Prostate gland (tissue), 2 donors: ENCODE measurements at regions not wholly inside any gene's neighbourhood (a gene's known extent, or its start where the extent isn't known, plus 50 kb on each side); places are given as distances from the start of the nearest gene placed in this dataset.

ENCODE experiments used
- DNase-seq: peaks from one replicate; pipeline ENCODE4 v3.0.0-alpha.2; 2019; ENCODE audit warnings: low spot score
- H3K27ac ChIP-seq, 2 donors: fragments of 200-600 bp; sonication (generic); 2 replicates each; pipeline ENCODE4 v1.5.1; 2017 to 2019
- H3K27me3 ChIP-seq: fragments of 200-600 bp; sonication (generic); replicated peaks from 2 replicates; pipeline ENCODE4 v1.5.1; 2019; ENCODE audit not compliant: insufficient read depth
- H3K36me3 ChIP-seq, 2 donors: fragments of 200-600 bp; sonication (generic); 1 replicate in 1 of 2; 2 replicates in 1 of 2; pipeline versions ENCODE4 v1.5.1 to v1.8.1; 2017 to 2019
- H3K4me1 ChIP-seq: fragments of 200-600 bp; sonication (generic); replicated peaks from 2 replicates; pipeline ENCODE4 v1.5.1; 2019
- H3K4me3 ChIP-seq, 2 donors: fragments of 200-600 bp; sonication (generic); 2 replicates each; pipeline ENCODE4 v1.5.1; 2017 to 2019
- H3K9me3 ChIP-seq: fragments of 200-600 bp; sonication (generic); 2 replicates; pipeline ENCODE4 v1.5.1; 2017
- POLR2A ChIP-seq: fragments of 450-650 bp; IDR thresholded peaks from one replicate; pipeline ENCODE4 v1.6.1; 2016; ENCODE audit warnings: antibody characterized with exemption, mild to moderate bottlenecking
- POLR2AphosphoS5 ChIP-seq: sonication (generic); formaldehyde crosslinking; IDR thresholded peaks from one replicate; pipeline ENCODE4 v1.6.1; 2017; ENCODE audit warnings: antibody characterized with exemption
- WGBS: methylation state at CpG from one replicate; pipeline ENCODE4 v1.1.5; 2018; 5-methylcytosine and 5-hydroxymethylcytosine counted together
- intact Hi-C: fragments of 100-400 bp; cut with DNase I; formaldehyde crosslinking; loops from one replicate; pipeline ENCODE4 v1.14.2; 2022
- TF ChIP-seq, protein P1 (sequence below), 4 experiments: fragments of 200-600 bp in 2 of 4; fragments of 450-650 bp in 2 of 4; sonication (generic) in 2 of 4; IDR thresholded peaks; 1 replicate in 3 of 4; 2 replicates in 1 of 4; pipeline ENCODE4 v1.5.1; 2016 to 2019; ENCODE audit warnings: antibody characterized with exemption in 4 of 4, mild to moderate bottlenecking in 2 of 4, moderate library complexity in 2 of 4

DNA sequence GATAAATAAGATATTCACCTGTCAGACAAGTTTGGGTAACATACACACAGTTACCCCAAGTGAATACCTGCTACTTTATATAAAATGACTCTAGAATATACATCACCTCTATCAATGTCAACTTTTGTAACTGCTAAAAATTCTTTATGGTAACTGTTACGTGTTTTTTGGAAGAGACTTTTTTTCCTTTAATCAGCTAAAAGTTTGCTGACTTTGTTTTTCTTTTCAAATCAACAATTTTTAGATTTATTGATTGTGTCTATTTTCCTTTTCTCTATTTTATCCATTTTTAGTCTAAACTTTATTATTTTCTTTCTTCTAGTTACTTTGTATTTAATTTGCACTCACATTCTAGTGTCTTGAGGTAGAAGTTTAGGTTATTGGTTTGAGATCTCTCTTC, 1106.6 kb upstream of the LCORL start:
- intact Hi-C loops: no loop called here
- Histone ChIP-seq H3K36me3 (no peaks in the 10 kb centered on the region), H3K27me3 (no peaks in the 10 kb centered on the region), H3K9me3 (no peaks in the 10 kb centered on the region), H3K4me3 (no peak overlapping the region), H3K4me1 (no peaks in the 10 kb centered on the region), H3K27ac (no peak overlapping the region)
- no peak for DNase-seq
- WGBS: 92% methylated on average over 1 of the region's 1 CpG
- no peak for TF ChIP-seq POLR2A
- TF ChIP-seq, protein P1, sequence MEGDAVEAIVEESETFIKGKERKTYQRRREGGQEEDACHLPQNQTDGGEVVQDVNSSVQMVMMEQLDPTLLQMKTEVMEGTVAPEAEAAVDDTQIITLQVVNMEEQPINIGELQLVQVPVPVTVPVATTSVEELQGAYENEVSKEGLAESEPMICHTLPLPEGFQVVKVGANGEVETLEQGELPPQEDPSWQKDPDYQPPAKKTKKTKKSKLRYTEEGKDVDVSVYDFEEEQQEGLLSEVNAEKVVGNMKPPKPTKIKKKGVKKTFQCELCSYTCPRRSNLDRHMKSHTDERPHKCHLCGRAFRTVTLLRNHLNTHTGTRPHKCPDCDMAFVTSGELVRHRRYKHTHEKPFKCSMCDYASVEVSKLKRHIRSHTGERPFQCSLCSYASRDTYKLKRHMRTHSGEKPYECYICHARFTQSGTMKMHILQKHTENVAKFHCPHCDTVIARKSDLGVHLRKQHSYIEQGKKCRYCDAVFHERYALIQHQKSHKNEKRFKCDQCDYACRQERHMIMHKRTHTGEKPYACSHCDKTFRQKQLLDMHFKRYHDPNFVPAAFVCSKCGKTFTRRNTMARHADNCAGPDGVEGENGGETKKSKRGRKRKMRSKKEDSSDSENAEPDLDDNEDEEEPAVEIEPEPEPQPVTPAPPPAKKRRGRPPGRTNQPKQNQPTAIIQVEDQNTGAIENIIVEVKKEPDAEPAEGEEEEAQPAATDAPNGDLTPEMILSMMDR (IDR thresholded peaks at IDR 0.05): no peak
- no peak for TF ChIP-seq POLR2AphosphoS5

DNA sequence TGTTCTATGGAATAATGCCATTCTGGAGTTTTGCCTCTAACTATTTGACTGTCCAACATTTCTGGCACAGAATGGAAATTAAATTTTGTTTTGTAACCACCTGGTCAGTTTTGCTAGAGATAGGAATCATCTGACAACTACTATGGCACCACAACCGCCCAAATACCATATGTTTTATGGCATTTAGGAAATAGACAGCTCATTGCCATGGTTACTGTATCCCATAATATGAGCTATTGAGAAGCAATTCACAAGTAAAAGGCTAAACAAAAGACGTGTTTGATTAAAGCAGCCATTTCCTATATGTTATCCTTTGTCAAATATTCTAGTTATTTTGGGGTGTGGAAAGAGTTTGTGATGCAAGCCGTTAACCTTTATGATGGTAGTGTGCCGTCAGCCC, 1105.3 kb upstream of the LCORL start:
- Histone ChIP-seq H3K4me1 (no peaks in the 10 kb centered on the region), H3K36me3 (no peaks in the 10 kb centered on the region), H3K27me3 (no peaks in the 10 kb centered on the region), H3K9me3 (no peaks in the 10 kb centered on the region), H3K4me3 (no peak overlapping the region), H3K27ac (no peak overlapping the region)
- intact Hi-C loops: no loop called here
- no peak for DNase-seq
- WGBS: 77% methylated on average over 4 of the region's 4 CpGs
- TF ChIP-seq POLR2AphosphoS5 (no peak), POLR2A (no peak)
- TF ChIP-seq, protein P1 (IDR thresholded peaks at IDR 0.05): no peak

DNA sequence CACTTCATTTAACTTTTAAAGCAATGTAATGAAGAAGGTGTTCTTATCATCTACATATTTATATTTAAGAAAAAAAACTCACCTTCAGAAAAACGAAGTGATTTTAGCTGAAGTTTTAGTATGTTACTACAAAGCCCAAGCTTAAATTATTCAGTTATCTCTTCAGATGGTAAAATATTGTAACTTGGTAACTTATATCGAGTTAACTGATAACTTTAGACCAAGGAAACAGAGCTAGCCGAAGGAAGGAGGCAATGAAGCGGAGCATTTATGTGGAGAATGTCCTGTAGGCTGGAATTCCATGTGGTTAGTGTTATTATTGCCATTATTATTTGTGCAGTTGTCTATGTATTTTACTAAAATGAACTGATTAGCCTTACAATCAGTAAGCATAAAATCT, 1102.1 kb upstream of the LCORL start:
- no peak for DNase-seq
- no peak overlapping the region for H3K4me3 ChIP-seq
- intact Hi-C loops: no loop called here
- no peak overlapping the region for H3K27ac ChIP-seq
- 79% methylated on average over 4 of the region's 4 CpGs for WGBS
- TF ChIP-seq, protein P1 (IDR thresholded peaks at IDR 0.05): no peak
- no peak for TF ChIP-seq POLR2AphosphoS5
- TF ChIP-seq POLR2A: no peak
- H3K9me3 ChIP-seq: no peaks in the 10 kb centered on the region
- H3K27me3 ChIP-seq: no peaks in the 10 kb centered on the region
- H3K4me1 ChIP-seq: no peaks in the 10 kb centered on the region
- H3K36me3 ChIP-seq: no peaks in the 10 kb centered on the region

DNA sequence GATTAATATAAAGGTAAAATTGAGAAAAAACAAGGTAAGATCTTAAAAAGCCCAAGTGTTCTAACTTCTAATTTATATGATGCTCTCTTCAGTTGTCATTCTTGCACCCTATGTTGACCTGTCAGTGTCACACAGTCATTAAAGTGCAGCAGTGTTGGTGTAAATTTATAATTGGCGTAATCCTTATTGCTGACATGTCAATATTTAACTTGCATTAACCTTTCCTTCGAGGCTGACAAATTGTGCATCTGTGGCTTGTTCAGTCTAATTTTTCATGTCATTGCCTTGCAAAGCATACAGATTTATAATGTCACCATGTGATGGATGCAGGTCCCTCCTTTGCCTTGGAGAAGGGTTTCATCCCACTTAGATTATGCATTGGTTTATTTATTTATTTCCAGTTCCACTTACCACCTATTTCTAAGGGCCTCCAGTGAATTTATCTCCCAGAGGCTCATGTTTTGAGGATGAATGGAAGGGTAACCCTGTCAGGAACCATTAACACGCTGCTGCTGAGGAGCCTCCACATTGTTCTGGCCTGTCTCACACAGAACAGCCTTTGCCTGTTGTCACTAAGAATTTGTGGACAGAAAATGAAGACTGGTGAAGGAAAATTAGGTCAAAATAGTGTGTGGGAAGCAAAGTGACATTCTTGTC, 1098.5 kb upstream of the LCORL start:
- intact Hi-C loops: no loop called here
- TF ChIP-seq POLR2AphosphoS5: no peak
- TF ChIP-seq POLR2A: no peak
- TF ChIP-seq, protein P1 (IDR thresholded peaks at IDR 0.05): no peak
- no peak for DNase-seq
- Histone ChIP-seq H3K9me3 (no peaks in the 10 kb centered on the region), H3K36me3 (no peaks in the 10 kb centered on the region), H3K4me3 (no peak overlapping the region), H3K4me1 (no peaks in the 10 kb centered on the region), H3K27me3 (no peaks in the 10 kb centered on the region), H3K27ac (no peak overlapping the region)
- WGBS: 78% methylated on average over 3 of the region's 3 CpGs

DNA sequence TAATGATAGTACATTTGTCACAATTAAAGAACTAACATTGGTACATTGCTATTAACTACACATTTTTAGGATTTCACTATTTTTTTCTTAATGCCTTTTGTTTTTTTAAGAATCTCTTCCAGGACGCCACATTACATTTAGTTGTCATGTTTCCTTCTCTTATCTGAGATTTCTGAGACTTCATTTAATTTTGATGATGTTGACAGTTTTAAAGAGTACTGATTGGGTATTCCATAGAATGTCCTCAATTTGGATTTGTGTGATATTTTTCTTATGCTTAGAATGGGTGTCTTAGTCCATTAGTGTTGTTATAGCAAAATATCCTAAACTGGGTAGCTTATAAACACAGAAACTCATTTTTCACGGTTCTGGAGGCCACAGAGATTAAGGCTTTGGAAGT, 1095.5 kb upstream of the LCORL start:
- 78% methylated on average over 2 of the region's 2 CpGs for WGBS
- Histone ChIP-seq H3K27ac (no peak overlapping the region), H3K9me3 (no peaks in the 10 kb centered on the region), H3K27me3 (no peaks in the 10 kb centered on the region), H3K4me1 (no peaks in the 10 kb centered on the region), H3K4me3 (no peak overlapping the region), H3K36me3 (no peaks in the 10 kb centered on the region)
- TF ChIP-seq POLR2AphosphoS5: no peak
- TF ChIP-seq, protein P1 (IDR thresholded peaks at IDR 0.05): no peak
- DNase-seq: no peak
- intact Hi-C loops: no loop called here
